ENCODE measurements at regions not wholly inside any gene's neighbourhood (a gene's known extent, or its start where the extent isn't known, plus 50 kb on each side); places are given as distances from the start of the nearest gene placed in this dataset.
A peak's percentile ranks its signal among the peaks of the same experiment; 100 is the strongest.

- TF ChIP-seq PKNOX1 (IDR thresholded peaks at IDR 0.05): peak; percentile 64; the same call in 1 of the 2 replicates
- TF ChIP-seq NONO (IDR thresholded peaks at IDR 0.05; ENCODE audit: low read depth in 2 of 2, low read length in 1 of 2): no peak
These were observed 169.8 kb upstream of the PLXNC1 start (continued) for GRCh38 chr12:93978553-93978952.

DNA sequence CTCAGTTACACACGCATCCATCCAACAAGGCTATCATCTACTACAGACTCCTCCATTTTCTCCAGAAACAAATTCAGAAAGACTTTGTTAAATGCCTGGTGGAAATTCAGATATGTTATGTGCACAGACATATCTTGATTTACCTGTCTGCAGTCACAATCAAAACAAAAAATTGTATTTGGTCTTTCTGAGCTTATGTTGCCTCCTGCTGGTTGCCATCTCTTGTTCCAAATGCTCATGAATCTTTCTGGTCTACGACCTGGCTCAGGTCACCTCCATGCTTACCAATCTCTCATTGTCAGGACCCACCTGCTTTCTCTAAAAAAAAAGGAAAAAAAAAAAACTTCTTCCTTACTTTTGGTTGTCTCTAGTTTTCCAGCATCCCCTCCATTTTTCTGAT is 169.2 kb upstream of the PLXNC1 start:
- POLR2A ChIA-PET: interaction anchor here (1.2 kb wide), 1 partner anchor 121 kb away, joined by 3 read pairs; no protein-coding TSS in a partner anchor
- ATAC-seq (peak; percentile 56), FAIRE-seq (no peak), DNase-seq (ENCODE audit: extremely low read depth in 1 of 4, low spot score in 3 of 4) (peak in 1 of 4 experiments; percentile 50)
- no peak overlapping the region for H3K4me3 ChIP-seq
- H4K20me1 ChIP-seq (replicated peaks; ENCODE audit: control insufficient read depth, insufficient read depth, low read length): no peaks in the 10 kb centered on the region
- whole genome bisulfite sequencing (ENCODE audit: insufficient coverage, low coverage, missing lambda C conversion rate): 46% methylated on average over 2 of the region's 2 CpGs
- BruUV-seq (replicated peaks): no TSS peak
- H3K9me3 ChIP-seq (replicated peaks; ENCODE audit: control insufficient read depth, insufficient read depth, low read depth, low read length): no peaks in the 10 kb centered on the region
- intact Hi-C loops (cut with micrococcal nuclease) (loop anchor here (1.0 to 10.0 kb wide), 4 partner anchors 82 to 454 kb away; no protein-coding TSS in a partner anchor), in situ Hi-C loops (cut with MboI) (no loop called here)
- H3K36me3 ChIP-seq (ENCODE audit: control insufficient read depth, insufficient read depth, low read length): no peaks in the 10 kb centered on the region
- no peak overlapping the region for H3K9ac ChIP-seq (ENCODE audit: insufficient read depth in 1 of 2, low read depth in 2 of 2, low read length in 2 of 2)
- no peak overlapping the region for H3K4me2 ChIP-seq (ENCODE audit: insufficient read depth, low read length)
- CTCF ChIA-PET (ENCODE audit: low intra/inter-chr PET ratio): interaction anchor here (0.9 to 1.1 kb wide), 2 partner anchors 123 to 212 kb away, joined by 3 to 4 read pairs; no protein-coding TSS in a partner anchor
- H2AFZ ChIP-seq (ENCODE audit: low read depth, low read length): no peak overlapping the region
- H3K4me1 ChIP-seq (replicated peaks in 1 of 2; ENCODE audit: control insufficient read depth in 2 of 2, insufficient read depth in 2 of 2, low read length in 2 of 2): peaks cover 0 to 12% of the 10 kb centered on the region in 2 experiments; a peak in 3 of 5 replicates
- no peaks in the 10 kb centered on the region for H3K79me2 ChIP-seq (ENCODE audit: control insufficient read depth, insufficient read depth, low read length)
- H3K27me3 ChIP-seq (ENCODE audit: control insufficient read depth in 2 of 2, insufficient read depth in 2 of 2, low read length in 2 of 2): no peaks in the 10 kb centered on the region
- no peak overlapping the region for H3K27ac ChIP-seq (ENCODE audit: extremely low read depth, low read depth, low read length)
- no peaks in the 10 kb centered on the region for H3K9me1 ChIP-seq (ENCODE audit: control insufficient read depth, insufficient read depth, low read length)
- TF ChIP-seq BHLHE40 (IDR thresholded peaks at IDR 0.05; ENCODE audit: low read length) (no peak), FOSL1 (tag; conservative IDR thresholded peaks at IDR 0.05) (peak; percentile 35; the same call in 1 of the 2 replicates), ZEB2 (IDR thresholded peaks at IDR 0.05) (peak; percentile 57; the same call in 1 of the 2 replicates), SMC3 (conservative IDR thresholded peaks at IDR 0.05; ENCODE audit: insufficient read depth, low read depth, low read length) (peak; percentile 50; the same call in 1 of the 2 replicates), CC2D1A (IDR thresholded peaks at IDR 0.05) (peak; percentile 48; the same call in 1 of the 2 replicates), DEAF1 (CRISPR knock-in tag; IDR thresholded peaks at IDR 0.05) (peak; percentile 69), MIER1 (IDR thresholded peaks at IDR 0.05; ENCODE audit: low read depth) (no peak), RAD21 (CRISPR knock-in tag; conservative IDR thresholded peaks at IDR 0.05 in 1 of 2, IDR thresholded peaks at IDR 0.05 in 1 of 2) (peak; percentile 79 to 94), ZNF224 (CRISPR knock-in tag; IDR thresholded peaks at IDR 0.05) (no peak), SOX6 (IDR thresholded peaks at IDR 0.05) (peak; percentile 13; the same call in 1 of the 2 replicates)
- TF ChIP-seq, protein P1, sequence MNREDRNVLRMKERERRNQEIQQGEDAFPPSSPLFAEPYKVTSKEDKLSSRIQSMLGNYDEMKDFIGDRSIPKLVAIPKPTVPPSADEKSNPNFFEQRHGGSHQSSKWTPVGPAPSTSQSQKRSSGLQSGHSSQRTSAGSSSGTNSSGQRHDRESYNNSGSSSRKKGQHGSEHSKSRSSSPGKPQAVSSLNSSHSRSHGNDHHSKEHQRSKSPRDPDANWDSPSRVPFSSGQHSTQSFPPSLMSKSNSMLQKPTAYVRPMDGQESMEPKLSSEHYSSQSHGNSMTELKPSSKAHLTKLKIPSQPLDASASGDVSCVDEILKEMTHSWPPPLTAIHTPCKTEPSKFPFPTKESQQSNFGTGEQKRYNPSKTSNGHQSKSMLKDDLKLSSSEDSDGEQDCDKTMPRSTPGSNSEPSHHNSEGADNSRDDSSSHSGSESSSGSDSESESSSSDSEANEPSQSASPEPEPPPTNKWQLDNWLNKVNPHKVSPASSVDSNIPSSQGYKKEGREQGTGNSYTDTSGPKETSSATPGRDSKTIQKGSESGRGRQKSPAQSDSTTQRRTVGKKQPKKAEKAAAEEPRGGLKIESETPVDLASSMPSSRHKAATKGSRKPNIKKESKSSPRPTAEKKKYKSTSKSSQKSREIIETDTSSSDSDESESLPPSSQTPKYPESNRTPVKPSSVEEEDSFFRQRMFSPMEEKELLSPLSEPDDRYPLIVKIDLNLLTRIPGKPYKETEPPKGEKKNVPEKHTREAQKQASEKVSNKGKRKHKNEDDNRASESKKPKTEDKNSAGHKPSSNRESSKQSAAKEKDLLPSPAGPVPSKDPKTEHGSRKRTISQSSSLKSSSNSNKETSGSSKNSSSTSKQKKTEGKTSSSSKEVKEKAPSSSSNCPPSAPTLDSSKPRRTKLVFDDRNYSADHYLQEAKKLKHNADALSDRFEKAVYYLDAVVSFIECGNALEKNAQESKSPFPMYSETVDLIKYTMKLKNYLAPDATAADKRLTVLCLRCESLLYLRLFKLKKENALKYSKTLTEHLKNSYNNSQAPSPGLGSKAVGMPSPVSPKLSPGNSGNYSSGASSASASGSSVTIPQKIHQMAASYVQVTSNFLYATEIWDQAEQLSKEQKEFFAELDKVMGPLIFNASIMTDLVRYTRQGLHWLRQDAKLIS (CRISPR knock-in tag; IDR thresholded peaks at IDR 0.05): no peak

Measured in K562 (cell line).